GM21515 (cell line): ENCODE measurements at regions not wholly inside any gene's neighbourhood (a gene's known extent, or its start where the extent isn't known, plus 50 kb on each side); places are given as distances from the start of the nearest gene placed in this dataset.

Experiments
- ATAC-seq: cut with Tn5 transposase; IDR thresholded peaks from one replicate; pipeline ENCODE4 v1.9.1; 2021; ENCODE audit not compliant: unreplicated experiment

GRCh38 chr6:33869826-33870423, 66.1 kb upstream of the MLN start:
- no peak for ATAC-seq

GRCh38 chr6:33869121-33869520, 65.3 kb upstream of the MLN start:
- ATAC-seq = no peak

GRCh38 chr6:33868141-33868540, 64.3 kb upstream of the MLN start:
- ATAC-seq = no peak

- ATAC-seq = no peak
These were observed 61.8 kb upstream of the MLN start for GRCh38 chr6:33865478-33866077.

GRCh38 chr6:33863723-33864440, 60.1 kb upstream of the MLN start:
- no peak for ATAC-seq

- no peak for ATAC-seq
These were observed 59.3 kb upstream of the MLN start for GRCh38 chr6:33863084-33863483.

GRCh38 chr6:33862536-33862935, 58.7 kb upstream of the MLN start:
- ATAC-seq = no peak

GRCh38 chr6:33861722-33862121, 57.9 kb upstream of the MLN start:
- ATAC-seq = no peak

- no peak for ATAC-seq
These were observed 57.1 kb upstream of the MLN start for GRCh38 chr6:33860706-33861474.

- no peak for ATAC-seq
These were observed 56.2 kb upstream of the MLN start for GRCh38 chr6:33860006-33860405.

- no peak for ATAC-seq
These were observed 55.2 kb upstream of the MLN start for GRCh38 chr6:33858804-33859505.

GRCh38 chr6:33857932-33858475, 54.2 kb upstream of the MLN start:
- ATAC-seq = no peak

- no peak for ATAC-seq
These were observed 53.5 kb upstream of the MLN start for GRCh38 chr6:33857093-33857931.

- no peak for ATAC-seq
These were observed 52.9 kb upstream of the MLN start for GRCh38 chr6:33856655-33857054.

- no peak for ATAC-seq
These were observed 52.3 kb upstream of the MLN start for GRCh38 chr6:33856031-33856590.

- ATAC-seq = no peak
These were observed 50.8 kb upstream of the MLN start for GRCh38 chr6:33854572-33855030.

- ATAC-seq = no peak
These were observed 49.9 kb upstream of the MLN start for GRCh38 chr6:33853736-33854135.
